ENCODE measurements at regions not wholly inside any gene's neighbourhood (a gene's known extent, or its start where the extent isn't known, plus 50 kb on each side); places are given as distances from the start of the nearest gene placed in this dataset.

DNA sequence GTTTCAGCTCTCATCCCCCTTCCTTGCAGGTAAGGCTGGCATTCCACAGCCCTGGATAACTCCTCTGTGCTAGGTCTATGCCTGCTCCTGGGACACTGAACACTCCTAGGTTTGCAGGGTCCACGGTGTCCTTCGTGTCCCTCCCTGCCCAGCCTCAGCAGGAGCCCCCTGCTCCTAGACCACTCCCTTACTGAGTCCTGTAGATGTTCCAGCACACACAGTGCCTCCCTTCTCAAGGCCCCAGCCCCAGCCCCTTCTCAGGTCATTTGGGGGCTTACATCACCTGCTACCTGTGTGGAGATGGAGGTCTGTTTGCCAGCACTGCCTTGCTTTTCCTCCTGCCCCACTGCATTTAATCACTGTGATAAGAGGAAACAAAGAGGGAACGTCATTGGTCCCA lies 146.4 kb upstream of the TNP1 start:
- TF ChIP-seq POLR2A (IDR thresholded peaks at IDR 0.05; ENCODE audit: low read length) (no peak), GATA1 (IDR thresholded peaks at IDR 0.05; ENCODE audit: low read depth, low read length) (no peak)
